GM12878 (cell line): ENCODE measurements at regions not wholly inside any gene's neighbourhood (a gene's known extent, or its start where the extent isn't known, plus 50 kb on each side); places are given as distances from the start of the nearest gene placed in this dataset.

Experiments used
- ATAC-seq: fragments of 200-7000 bp; cut with Tn5 transposase; 3 replicates; pipeline ENCODE4 v1.9.1; 2020; ENCODE audit warnings: mild to moderate bottlenecking, moderate library complexity
- BruUV-seq: library from RNA; stranded (reverse); fragments of 400-500 nt; replicated peaks from 2 replicates; lab custom pipeline; 2021; lab: Mats Ljungman, UMichigan
- CTCF ChIA-PET: fragments of 300-600 bp; sonication (Branson Sonifier 250); formaldehyde crosslinking; extraction: SDS; loops from one replicate; lab custom pipeline; 2021; ENCODE audit warnings: inconsistent platforms; lab: Yijun Ruan, JAX
- POLR2A ChIA-PET: fragments of 350-600 bp; formaldehyde crosslinking; extraction: SDS; loops from one replicate; lab custom pipeline; 2021; ENCODE audit warnings: inconsistent platforms; lab: Charles Lee
- RAD21 ChIA-PET: fragments of 300-600 bp; sonication (Branson Sonifier 250); formaldehyde crosslinking; loops from one replicate; lab custom pipeline; 2023; ENCODE audit warnings: antibody characterized with exemption; ENCODE audit not compliant: unreplicated experiment; lab: Charles Lee
- SMC1A ChIA-PET: fragments of 300-600 bp; sonication (Branson Sonifier 250); formaldehyde crosslinking; loops from one replicate; lab custom pipeline; 2023; ENCODE audit not compliant: unreplicated experiment, uncharacterized antibody; lab: Charles Lee
- DNase-seq: peaks from one replicate; pipeline ENCODE4 v3.0.0-alpha.2; 2011; ENCODE audit warnings: low read depth, low spot score
- FAIRE-seq: peaks from 3 replicates; lab custom pipeline; 2011; peaks lifted over from hg19 to GRCh38; lab: Jason Lieb, UNC
- H2AFZ ChIP-seq: 2 replicates; pipeline ENCODE4 v1.6.0; 2011; ENCODE audit warnings: low read depth, low read length, control low read depth; ENCODE audit not compliant: control insufficient read depth
- H3K27ac ChIP-seq: 2 replicates; pipeline ENCODE4 v1.5.1; 2011; ENCODE audit warnings: control low read depth; ENCODE audit not compliant: control insufficient read depth, insufficient read depth
- H3K27me3 ChIP-seq, 2 experiments: replicated peaks in 1 of 2; 2 replicates each; pipeline versions ENCODE4 v1.6.0 to v1.6.1; 2011; ENCODE audit warnings: low read length in 1 of 2; ENCODE audit not compliant: control insufficient read depth in 2 of 2, insufficient read depth in 2 of 2
- H3K36me3 ChIP-seq, 2 experiments: 2 replicates each; pipeline ENCODE4 v1.5.1; 2011; ENCODE audit warnings: low read length in 1 of 2; ENCODE audit not compliant: control insufficient read depth in 2 of 2, insufficient read depth in 2 of 2
- H3K4me1 ChIP-seq: 2 replicates; pipeline ENCODE4 v1.6.1; 2011; ENCODE audit warnings: mild to moderate bottlenecking, low read length, moderate library complexity, mixed read lengths; ENCODE audit not compliant: control insufficient read depth, insufficient read depth
- H3K4me2 ChIP-seq: 2 replicates; pipeline ENCODE4 v1.6.0; 2011; ENCODE audit warnings: control low read depth; ENCODE audit not compliant: control insufficient read depth, insufficient read depth
- H3K4me3 ChIP-seq: fragments of 200-600 bp; sonication (generic); 2 replicates; pipeline ENCODE4 v1.5.1; 2016
- H3K79me2 ChIP-seq: 2 replicates; pipeline ENCODE4 v1.6.0; 2011; ENCODE audit warnings: low read length; ENCODE audit not compliant: control insufficient read depth, insufficient read depth
- H3K9ac ChIP-seq: 2 replicates; pipeline ENCODE4 v1.8.0; 2011; ENCODE audit warnings: low read length, control low read depth, mixed read lengths; ENCODE audit not compliant: control insufficient read depth, insufficient read depth
- H3K9me3 ChIP-seq: replicated peaks from 3 replicates; pipeline ENCODE4 v1.5.1; 2011; ENCODE audit warnings: mild to moderate bottlenecking, low read length; ENCODE audit not compliant: control insufficient read depth, insufficient read depth
- H4K20me1 ChIP-seq: 2 replicates; pipeline ENCODE4 v1.6.0; 2011; ENCODE audit not compliant: control insufficient read depth, insufficient read depth
- ATF3 ChIP-seq: IDR thresholded peaks from 2 replicates; pipeline ENCODE4 v1.6.1; 2011; ENCODE audit warnings: low read depth, mild to moderate bottlenecking, low read length, moderate library complexity, borderline replicate concordance; ENCODE audit errors: extremely low read depth
- BACH1 ChIP-seq: fragments of 450-650 bp; IDR thresholded peaks from 2 replicates; pipeline ENCODE4 v1.6.1; 2017; ENCODE audit warnings: mild to moderate bottlenecking, borderline replicate concordance
- CEBPZ ChIP-seq: fragments of 150-350 bp; IDR thresholded peaks from 2 replicates; pipeline ENCODE4 v1.6.1; 2016; ENCODE audit warnings: low read depth, low read length
- JUNB ChIP-seq: IDR thresholded peaks from 2 replicates; pipeline ENCODE4 v1.6.1; 2016; ENCODE audit warnings: antibody characterized with exemption, mild to moderate bottlenecking
- MEF2A ChIP-seq: IDR thresholded peaks from 2 replicates; pipeline ENCODE4 v1.6.1; 2011; ENCODE audit warnings: low read depth, mild to moderate bottlenecking, low read length, moderate library complexity; ENCODE audit not compliant: insufficient read depth
- MEF2B ChIP-seq: fragments of 450-650 bp; IDR thresholded peaks from 2 replicates; pipeline ENCODE4 v1.6.1; 2018; ENCODE audit warnings: mild to moderate bottlenecking, moderate library complexity; ENCODE audit not compliant: partially characterized antibody, poor library complexity, severe bottlenecking
- NFXL1 ChIP-seq: fragments of 450-650 bp; IDR thresholded peaks from 2 replicates; pipeline ENCODE4 v1.6.1; 2017; ENCODE audit warnings: antibody characterized with exemption, mild to moderate bottlenecking, borderline replicate concordance
- RAD21 ChIP-seq: IDR thresholded peaks from 2 replicates; pipeline ENCODE4 v1.6.1; 2011; ENCODE audit warnings: mild to moderate bottlenecking, low read depth, low read length, moderate library complexity; ENCODE audit not compliant: insufficient read depth
- RAD51 ChIP-seq: fragments of 450-650 bp; IDR thresholded peaks from 2 replicates; pipeline ENCODE4 v1.6.1; 2016; ENCODE audit warnings: moderate library complexity, mild to moderate bottlenecking, inconsistent platforms
- ZBTB33 ChIP-seq: fragments of 450-650 bp; IDR thresholded peaks from 2 replicates; pipeline ENCODE4 v1.6.1; 2017; ENCODE audit warnings: mild to moderate bottlenecking
- ZBTB40 ChIP-seq: fragments of 450-650 bp; IDR thresholded peaks from 2 replicates; pipeline ENCODE4 v1.6.1; 2016; ENCODE audit warnings: mild to moderate bottlenecking, moderate library complexity, borderline replicate concordance
- ZNF274 ChIP-seq: IDR thresholded peaks from one replicate; pipeline ENCODE4 v1.8.0; 2011; ENCODE audit not compliant: insufficient read length, insufficient read depth
- WGBS: methylation state at CpG from one replicate; pipeline ENCODE4 v1.1.6; 2016; ENCODE audit warnings: low lambda C conversion rate; ENCODE audit not compliant: insufficient replicate concordance, insufficient coverage; ENCODE audit errors: missing lambda C conversion rate; 5-methylcytosine and 5-hydroxymethylcytosine counted together
- in situ Hi-C: fragments of 300-500 bp; cut with MboI; formaldehyde crosslinking; loops from 9 replicates; pipeline ENCODE4 v1.14.3; 2018; ENCODE audit warnings: mixed read lengths
- intact Hi-C: fragments of 100-400 bp; cut with micrococcal nuclease; formaldehyde crosslinking; loops from one replicate; pipeline ENCODE4 v1.14.2; 2022; ENCODE audit not compliant: unreplicated experiment

GRCh38 chr9:129311643-129312042 lies 133.6 kb upstream of the IER5L start:
- no peak overlapping the region for H3K9ac ChIP-seq
- no peaks in the 10 kb centered on the region for H4K20me1 ChIP-seq
- no peaks in the 10 kb centered on the region for H3K36me3 ChIP-seq
- ChIA-PET SMC1A (no interaction called here), CTCF (no interaction called here), POLR2A (no interaction called here), RAD21 (no interaction called here)
- DNase-seq: no peak
- intact Hi-C loops (no loop called here), in situ Hi-C loops (no loop called here)
- no TSS peak for BruUV-seq
- no peaks in the 10 kb centered on the region; the same call in 2 of the 3 replicates for H3K9me3 ChIP-seq
- H3K79me2 ChIP-seq: no peaks in the 10 kb centered on the region
- H3K4me1 ChIP-seq: no peaks in the 10 kb centered on the region
- WGBS: 2% methylated on average over 4 of the region's 4 CpGs
- no peak for ATAC-seq
- H3K27me3 ChIP-seq: peaks cover 0 to 3% of the 10 kb centered on the region in 2 experiments; a peak in 2 of 4 replicates
- no peak overlapping the region for H3K27ac ChIP-seq
- H2AFZ ChIP-seq: no peak overlapping the region
- no peak for TF ChIP-seq CEBPZ
- TF ChIP-seq ZNF274: no peak
- no peak for TF ChIP-seq ZBTB40
- TF ChIP-seq ZBTB33: no peak
- TF ChIP-seq ATF3: no peak
- no peak for TF ChIP-seq MEF2B
- no peak for TF ChIP-seq RAD51
- TF ChIP-seq RAD21: no peak
- no peak for TF ChIP-seq JUNB
- no peak for TF ChIP-seq BACH1
- TF ChIP-seq MEF2A: no peak
- TF ChIP-seq NFXL1: no peak
- H3K4me3 ChIP-seq: no peak overlapping the region
- no peak for FAIRE-seq
- no peak overlapping the region for H3K4me2 ChIP-seq
